ENCODE measurements at regions not wholly inside any gene's neighbourhood (a gene's known extent, or its start where the extent isn't known, plus 50 kb on each side); places are given as distances from the start of the nearest gene placed in this dataset.

- TF ChIP-seq CTCF (conservative IDR thresholded peaks at IDR 0.05; ENCODE audit: low read depth, low read length) (no peak), EZH2 (IDR thresholded peaks at IDR 0.05; ENCODE audit: low read length, unreplicated experiment) (no peak), EZH2phosphoT487 (IDR thresholded peaks at IDR 0.05; ENCODE audit: borderline replicate concordance, low read length) (no peak)
These were observed 181.5 kb upstream of the OR13F1 start for GRCh38 chr9:104322596-104322995.

Measured in PC-3 (cell line).